WERI-Rb-1 (cell line): ENCODE measurements at regions not wholly inside any gene's neighbourhood (a gene's known extent, or its start where the extent isn't known, plus 50 kb on each side); places are given as distances from the start of the nearest gene placed in this dataset.

ENCODE experiments used
- DNase-seq: peaks from one replicate; pipeline ENCODE4 v3.0.0-alpha.2; 2020
- H3K27ac ChIP-seq: fragments of 250-450 bp; sonication (Bioruptor Pico); 2 replicates; pipeline ENCODE4 v1.5.1; 2020; ENCODE audit warnings: mild to moderate bottlenecking, moderate library complexity
- H3K27me3 ChIP-seq: fragments of 250-450 bp; sonication (Bioruptor Pico); 2 replicates; pipeline ENCODE4 v1.5.1; 2021; ENCODE audit warnings: mild to moderate bottlenecking, low read depth, moderate library complexity; ENCODE audit not compliant: insufficient read depth, severe bottlenecking
- H3K36me3 ChIP-seq: fragments of 250-450 bp; sonication (Bioruptor Pico); 2 replicates; pipeline ENCODE4 v1.5.1; 2020; ENCODE audit warnings: mild to moderate bottlenecking, moderate library complexity
- H3K4me3 ChIP-seq: 2 replicates; pipeline ENCODE4 v1.5.1; 2011; ENCODE audit warnings: low read depth, mild to moderate bottlenecking, control low read depth, low read length
- H3K9me3 ChIP-seq: fragments of 250-450 bp; sonication (Bioruptor Pico); 2 replicates; pipeline ENCODE4 v1.5.1; 2021; ENCODE audit warnings: mild to moderate bottlenecking, moderate library complexity; ENCODE audit not compliant: severe bottlenecking
- CTCF ChIP-seq: IDR thresholded peaks from 2 replicates; pipeline ENCODE4 v1.5.1; 2011; ENCODE audit warnings: low read depth, mild to moderate bottlenecking, control low read depth, inconsistent platforms, low read length

GRCh38 chr7:46566097-46566774, 645.2 kb upstream of the IGFBP3 start:
- H3K4me3 ChIP-seq, result no peak overlapping the region
- DNase-seq, result no peak
- no peaks in the 10 kb centered on the region for H3K27me3 ChIP-seq
- H3K9me3 ChIP-seq, result peaks cover 2% of the 10 kb centered on the region
- no peaks in the 10 kb centered on the region for H3K36me3 ChIP-seq
- TF ChIP-seq CTCF, result no peak
- no peak overlapping the region for H3K27ac ChIP-seq

GRCh38 chr7:46565253-46566096, 644.4 kb upstream of the IGFBP3 start:
- TF ChIP-seq CTCF, result no peak
- peaks cover 2% of the 10 kb centered on the region for H3K9me3 ChIP-seq
- no peak overlapping the region for H3K27ac ChIP-seq
- H3K27me3 ChIP-seq, result no peaks in the 10 kb centered on the region
- H3K36me3 ChIP-seq, result no peaks in the 10 kb centered on the region
- no peak for DNase-seq
- no peak overlapping the region for H3K4me3 ChIP-seq

GRCh38 chr7:46559194-46559832, 638.2 kb upstream of the IGFBP3 start:
- H3K27me3 ChIP-seq, result no peaks in the 10 kb centered on the region
- no peak for DNase-seq
- TF ChIP-seq CTCF, result no peak
- H3K27ac ChIP-seq, result no peak overlapping the region
- no peak overlapping the region for H3K4me3 ChIP-seq
- peaks cover 2% of the 10 kb centered on the region for H3K9me3 ChIP-seq
- H3K36me3 ChIP-seq, result no peaks in the 10 kb centered on the region

GRCh38 chr7:46558482-46559193, 637.6 kb upstream of the IGFBP3 start:
- TF ChIP-seq CTCF, result no peak
- no peaks in the 10 kb centered on the region for H3K27me3 ChIP-seq
- no peak for DNase-seq
- peaks cover 2% of the 10 kb centered on the region for H3K9me3 ChIP-seq
- H3K27ac ChIP-seq, result no peak overlapping the region
- H3K4me3 ChIP-seq, result no peak overlapping the region
- H3K36me3 ChIP-seq, result no peaks in the 10 kb centered on the region

- Histone ChIP-seq H3K4me3 (no peak overlapping the region), H3K9me3 (no peaks in the 10 kb centered on the region), H3K36me3 (no peaks in the 10 kb centered on the region), H3K27ac (no peak overlapping the region), H3K27me3 (no peaks in the 10 kb centered on the region)
- no peak for TF ChIP-seq CTCF
- DNase-seq, result no peak
Measured at GRCh38 chr7:46557781-46558180, 636.7 kb upstream of the IGFBP3 start.
